DOHH2 (cell line): ENCODE measurements at regions not wholly inside any gene's neighbourhood (a gene's known extent, or its start where the extent isn't known, plus 50 kb on each side); places are given as distances from the start of the nearest gene placed in this dataset.

Experiments
- H3F3A ChIP-seq: fragments of 200-600 bp; sonication (generic), shearing (Covaris generic); 2 replicates; pipeline ENCODE4 v1.6.0; 2016; ENCODE audit warnings: antibody characterized with exemption, mild to moderate bottlenecking; ENCODE audit not compliant: control insufficient read depth, insufficient read depth
- H3K27ac ChIP-seq: fragments of 200-600 bp; sonication (generic); 2 replicates; pipeline ENCODE4 v1.5.1; 2014; ENCODE audit warnings: low read depth, mild to moderate bottlenecking, low read length, moderate library complexity
- H3K27me3 ChIP-seq: fragments of 200-600 bp; sonication (generic); 2 replicates; pipeline ENCODE4 v1.6.1; 2014; ENCODE audit warnings: mild to moderate bottlenecking, low read length, mixed read lengths; ENCODE audit not compliant: control insufficient read depth
- H3K36me3 ChIP-seq: fragments of 200-600 bp; sonication (generic); 2 replicates; pipeline ENCODE4 v1.6.1; 2014; ENCODE audit warnings: mild to moderate bottlenecking, low read length, moderate library complexity, mixed read lengths; ENCODE audit not compliant: control insufficient read depth
- H3K4me1 ChIP-seq: fragments of 200-600 bp; sonication (generic); 2 replicates; pipeline ENCODE4 v1.6.1; 2014; ENCODE audit warnings: mild to moderate bottlenecking, low read length, mixed read lengths; ENCODE audit not compliant: control insufficient read depth
- H3K4me2 ChIP-seq: fragments of 200-600 bp; sonication (generic); 2 replicates; pipeline ENCODE4 v1.6.0; 2014; ENCODE audit warnings: mild to moderate bottlenecking, low read length, moderate library complexity
- H3K4me3 ChIP-seq: fragments of 200-600 bp; sonication (generic); 2 replicates; pipeline ENCODE4 v1.5.1; 2014; ENCODE audit warnings: mild to moderate bottlenecking, low read length, mixed read lengths
- H3K79me2 ChIP-seq: fragments of 200-600 bp; sonication (generic); 2 replicates; pipeline ENCODE4 v1.6.1; 2014; ENCODE audit warnings: mild to moderate bottlenecking, low read length, mixed read lengths; ENCODE audit not compliant: control insufficient read depth
- H3K9me2 ChIP-seq: fragments of 200-600 bp; sonication (generic); replicated peaks from 2 replicates; pipeline ENCODE4 v1.6.1; 2014; ENCODE audit warnings: mild to moderate bottlenecking, low read length, mixed read lengths; ENCODE audit not compliant: control insufficient read depth
- H3K9me3 ChIP-seq: fragments of 200-600 bp; sonication (generic); 2 replicates; pipeline ENCODE4 v1.6.1; 2014; ENCODE audit warnings: antibody characterized with exemption, low read length, mixed read lengths; ENCODE audit not compliant: control insufficient read depth, insufficient read depth
- H4K20me1 ChIP-seq: fragments of 200-600 bp; sonication (generic); 2 replicates; pipeline ENCODE4 v1.6.0; 2014; ENCODE audit warnings: low read depth, mild to moderate bottlenecking, antibody characterized with exemption, low read length, moderate library complexity; ENCODE audit not compliant: control insufficient read depth, insufficient read depth
- CTCF ChIP-seq: fragments of 200-600 bp; sonication (generic); IDR thresholded peaks from one replicate; pipeline ENCODE4 v1.5.1; 2014; ENCODE audit warnings: antibody characterized with exemption, mild to moderate bottlenecking, low read depth, low read length; ENCODE audit not compliant: poor library complexity, severe bottlenecking
- EZH2phosphoT487 ChIP-seq: fragments of 200-600 bp; sonication (generic); IDR thresholded peaks from 2 replicates; pipeline ENCODE4 v1.6.1; 2017; ENCODE audit warnings: borderline replicate concordance, mild to moderate bottlenecking, antibody characterized with exemption, low read length, moderate library complexity, mixed read lengths

GRCh38 chr12:94802796-94803195 is 152.4 kb upstream of the TMCC3 start:
- Histone ChIP-seq H3K9me2 (no peaks in the 10 kb centered on the region), H3K4me3 (no peak overlapping the region), H3K79me2 (no peaks in the 10 kb centered on the region), H3K4me2 (no peak overlapping the region), H4K20me1 (no peaks in the 10 kb centered on the region), H3K27ac (no peak overlapping the region), H3K9me3 (no peaks in the 10 kb centered on the region), H3F3A (no peaks in the 10 kb centered on the region), H3K4me1 (peaks cover 24% of the 10 kb centered on the region), H3K27me3 (no peaks in the 10 kb centered on the region), H3K36me3 (peaks cover 7% of the 10 kb centered on the region)
- TF ChIP-seq EZH2phosphoT487, result no peak
- no peak for TF ChIP-seq CTCF

- Histone ChIP-seq H3F3A (no peaks in the 10 kb centered on the region), H3K4me3 (no peak overlapping the region), H4K20me1 (no peaks in the 10 kb centered on the region), H3K79me2 (no peaks in the 10 kb centered on the region), H3K9me2 (no peaks in the 10 kb centered on the region), H3K27me3 (no peaks in the 10 kb centered on the region), H3K9me3 (no peaks in the 10 kb centered on the region), H3K36me3 (peaks cover 2% of the 10 kb centered on the region; the same call in 1 of the 2 replicates), H3K27ac (no peak overlapping the region), H3K4me1 (peaks cover 20% of the 10 kb centered on the region), H3K4me2 (no peak overlapping the region)
- TF ChIP-seq CTCF, result no peak
- no peak for TF ChIP-seq EZH2phosphoT487
Observed at GRCh38 chr12:94801745-94802144, 151.4 kb upstream of the TMCC3 start.

- TF ChIP-seq CTCF, result no peak
- no peak for TF ChIP-seq EZH2phosphoT487
- H3K79me2 ChIP-seq, result no peaks in the 10 kb centered on the region
- no peaks in the 10 kb centered on the region for H4K20me1 ChIP-seq
- H3F3A ChIP-seq, result no peaks in the 10 kb centered on the region
- H3K27ac ChIP-seq, result no peak overlapping the region
- H3K9me3 ChIP-seq, result no peaks in the 10 kb centered on the region
- H3K4me2 ChIP-seq, result no peak overlapping the region
- H3K4me1 ChIP-seq, result no peaks in the 10 kb centered on the region
- H3K9me2 ChIP-seq, result no peaks in the 10 kb centered on the region
- H3K4me3 ChIP-seq, result no peak overlapping the region
- H3K27me3 ChIP-seq, result no peaks in the 10 kb centered on the region
- H3K36me3 ChIP-seq, result no peaks in the 10 kb centered on the region
Observed at GRCh38 chr12:94799136-94799535, 148.8 kb upstream of the TMCC3 start.

- Histone ChIP-seq H4K20me1 (no peaks in the 10 kb centered on the region), H3F3A (no peaks in the 10 kb centered on the region), H3K9me3 (no peaks in the 10 kb centered on the region), H3K9me2 (no peaks in the 10 kb centered on the region), H3K79me2 (no peaks in the 10 kb centered on the region), H3K27ac (no peak overlapping the region), H3K4me1 (peaks cover 2% of the 10 kb centered on the region; the same call in 1 of the 2 replicates), H3K27me3 (no peaks in the 10 kb centered on the region), H3K4me2 (no peak overlapping the region), H3K36me3 (no peaks in the 10 kb centered on the region), H3K4me3 (no peak overlapping the region)
- TF ChIP-seq CTCF (no peak), EZH2phosphoT487 (no peak)
Observed at GRCh38 chr12:94798113-94798512, 147.8 kb upstream of the TMCC3 start.
